HG02610 (cell line): ENCODE measurements at regions not wholly inside any gene's neighbourhood (a gene's known extent, or its start where the extent isn't known, plus 50 kb on each side); places are given as distances from the start of the nearest gene placed in this dataset.

Experiments used
- ATAC-seq: cut with Tn5 transposase; IDR thresholded peaks from one replicate; pipeline ENCODE4 v1.9.1; 2021; ENCODE audit warnings: mild to moderate bottlenecking, moderate library complexity; ENCODE audit not compliant: unreplicated experiment

GRCh38 chr16:55257966-55258613 is 65.9 kb upstream of the IRX6 start:
- peak; percentile 82 for ATAC-seq

GRCh38 chr16:55261301-55261700 is 62.7 kb upstream of the IRX6 start:
- ATAC-seq: no peak

- no peak for ATAC-seq
These were observed 60.4 kb upstream of the IRX6 start for GRCh38 chr16:55263271-55264250.

GRCh38 chr16:55264949-55265348 is 59.1 kb upstream of the IRX6 start:
- no peak for ATAC-seq

GRCh38 chr16:55265926-55266325 is 58.1 kb upstream of the IRX6 start:
- ATAC-seq: no peak

GRCh38 chr16:55271945-55272513 is 52.0 kb upstream of the IRX6 start:
- no peak for ATAC-seq

- no peak for ATAC-seq
These were observed 51.3 kb upstream of the IRX6 start for GRCh38 chr16:55272744-55273143.

GRCh38 chr16:55273356-55273755 is 50.6 kb upstream of the IRX6 start:
- no peak for ATAC-seq

GRCh38 chr16:55273959-55274358 is 50.0 kb upstream of the IRX6 start:
- no peak for ATAC-seq
